AG10803 (cell line): ENCODE measurements at regions not wholly inside any gene's neighbourhood (a gene's known extent, or its start where the extent isn't known, plus 50 kb on each side); places are given as distances from the start of the nearest gene placed in this dataset.
"Not testable (repeated sequence)": the region's sequence is repeated elsewhere in the genome, so short reads cannot be mapped to it uniquely, and the experiment has no call there.

Experiments
- DNase-seq: peaks from one replicate; pipeline ENCODE4 v3.0.0; 2010; ENCODE audit warnings: low read depth
- H3K4me3 ChIP-seq: 2 replicates; pipeline ENCODE4 v1.5.1; 2011; ENCODE audit warnings: mild to moderate bottlenecking, low read length, control low read depth
- TF ChIP-seq, protein P1 (sequence below): conservative IDR thresholded peaks from 2 replicates; pipeline ENCODE4 v1.5.1; 2011; ENCODE audit warnings: mild to moderate bottlenecking, low read length, control low read depth, inconsistent platforms

DNA sequence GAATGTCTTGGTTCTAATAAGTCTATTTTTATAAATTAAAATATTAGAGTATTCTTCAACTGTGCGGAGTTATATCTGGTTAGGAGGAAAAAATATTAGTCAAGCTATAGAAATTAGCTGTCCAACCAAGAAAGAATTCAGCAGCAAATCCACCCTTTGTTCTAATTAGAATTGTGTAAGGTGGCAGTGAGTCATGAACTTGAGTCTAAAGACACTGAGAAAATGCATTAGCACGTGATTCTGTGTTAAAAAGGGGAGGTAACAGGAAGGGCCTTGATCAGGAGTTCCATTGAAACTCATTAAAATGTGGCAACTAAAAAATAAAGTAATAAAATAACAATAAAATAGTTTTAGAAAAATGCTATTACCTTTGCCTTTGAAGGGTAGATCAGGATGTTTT lies 398.2 kb upstream of the RGS18 start:
- no peak for DNase-seq
- TF ChIP-seq, protein P1, sequence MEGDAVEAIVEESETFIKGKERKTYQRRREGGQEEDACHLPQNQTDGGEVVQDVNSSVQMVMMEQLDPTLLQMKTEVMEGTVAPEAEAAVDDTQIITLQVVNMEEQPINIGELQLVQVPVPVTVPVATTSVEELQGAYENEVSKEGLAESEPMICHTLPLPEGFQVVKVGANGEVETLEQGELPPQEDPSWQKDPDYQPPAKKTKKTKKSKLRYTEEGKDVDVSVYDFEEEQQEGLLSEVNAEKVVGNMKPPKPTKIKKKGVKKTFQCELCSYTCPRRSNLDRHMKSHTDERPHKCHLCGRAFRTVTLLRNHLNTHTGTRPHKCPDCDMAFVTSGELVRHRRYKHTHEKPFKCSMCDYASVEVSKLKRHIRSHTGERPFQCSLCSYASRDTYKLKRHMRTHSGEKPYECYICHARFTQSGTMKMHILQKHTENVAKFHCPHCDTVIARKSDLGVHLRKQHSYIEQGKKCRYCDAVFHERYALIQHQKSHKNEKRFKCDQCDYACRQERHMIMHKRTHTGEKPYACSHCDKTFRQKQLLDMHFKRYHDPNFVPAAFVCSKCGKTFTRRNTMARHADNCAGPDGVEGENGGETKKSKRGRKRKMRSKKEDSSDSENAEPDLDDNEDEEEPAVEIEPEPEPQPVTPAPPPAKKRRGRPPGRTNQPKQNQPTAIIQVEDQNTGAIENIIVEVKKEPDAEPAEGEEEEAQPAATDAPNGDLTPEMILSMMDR, result no peak

DNA sequence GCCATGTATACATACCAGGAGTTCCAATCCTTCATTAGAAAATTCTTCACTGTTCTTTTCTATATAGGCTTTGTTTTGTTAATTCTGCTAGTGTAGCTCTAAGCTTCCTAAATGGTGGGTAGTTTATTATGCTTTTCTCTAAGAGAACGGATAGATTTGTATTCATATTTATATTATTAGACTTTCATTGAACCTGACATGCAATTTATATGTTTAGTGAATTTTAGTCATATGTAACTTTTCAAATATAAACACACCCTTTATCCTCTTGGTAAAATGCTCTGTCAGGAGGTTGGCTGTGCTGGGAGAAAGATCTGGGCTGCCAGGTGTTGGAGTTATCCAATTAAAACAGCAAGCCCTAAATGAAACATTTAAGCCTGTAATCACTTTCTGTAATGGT lies 369.7 kb upstream of the RGS18 start:
- no peak overlapping the region for H3K4me3 ChIP-seq
- no peak for DNase-seq
- TF ChIP-seq, protein P1, result no peak

More for the DNA sequence above, 398.2 kb upstream of the RGS18 start:
- H3K4me3 ChIP-seq, result no peak overlapping the region

DNA sequence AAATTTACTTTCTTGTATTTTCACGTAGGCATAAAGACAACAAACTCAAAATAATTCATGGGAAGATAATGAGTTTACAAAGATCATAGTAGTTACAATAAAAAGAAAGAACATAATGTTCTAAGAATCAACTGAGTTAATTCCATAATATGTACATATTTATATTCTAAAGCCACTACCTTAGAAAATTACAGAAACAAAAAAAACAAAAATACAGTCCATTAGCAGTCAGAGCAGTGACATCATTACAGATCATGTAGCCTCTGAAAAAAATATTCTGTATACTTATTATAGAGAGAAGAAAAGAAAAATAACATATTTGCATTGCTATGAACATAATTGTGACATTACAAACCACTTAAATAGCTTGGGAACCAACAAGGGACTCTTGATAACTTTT lies 360.1 kb upstream of the RGS18 start:
- no peak overlapping the region for H3K4me3 ChIP-seq
- TF ChIP-seq, protein P1, result no peak
- no peak for DNase-seq

DNA sequence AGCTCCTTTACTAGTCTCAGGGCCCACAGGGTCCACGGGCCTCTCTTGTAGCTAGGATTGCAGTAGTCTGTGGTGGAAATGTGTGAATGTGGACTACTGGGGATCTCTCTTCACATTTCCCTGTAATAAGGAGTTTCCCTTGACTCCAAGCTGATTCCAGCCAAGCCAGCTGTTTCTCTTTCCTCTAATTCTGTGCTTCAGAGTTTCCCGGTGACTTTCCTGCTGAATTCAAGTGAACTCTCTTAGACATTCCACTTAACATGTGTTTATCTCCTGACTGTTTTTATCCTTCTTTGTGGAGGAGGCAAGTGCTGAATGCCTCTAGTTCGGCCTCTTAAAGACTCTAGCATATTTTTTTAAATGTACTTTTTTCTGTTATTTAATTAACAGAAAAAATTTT lies 354.0 kb upstream of the RGS18 start:
- DNase-seq, result no peak
- H3K4me3 ChIP-seq, result no peak overlapping the region
- TF ChIP-seq, protein P1, result no peak

DNA sequence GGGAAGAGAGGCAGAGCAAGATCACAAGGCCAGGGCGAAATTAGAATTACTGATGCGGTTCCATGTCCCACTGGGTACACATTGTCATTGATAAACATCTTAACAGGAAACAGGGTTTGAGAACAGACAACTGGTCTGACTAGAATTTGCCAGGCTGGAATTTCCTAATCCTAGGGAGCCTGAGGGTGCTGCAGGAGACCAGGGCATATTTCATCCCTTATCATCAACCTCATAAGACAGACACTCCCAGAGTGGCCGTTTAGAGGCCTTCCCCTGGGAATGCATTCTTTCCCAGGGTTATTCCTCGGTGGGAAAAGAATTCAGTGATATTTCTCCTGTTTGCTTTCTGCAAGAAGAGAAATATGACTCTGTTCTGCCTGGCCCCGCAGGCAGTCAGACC lies 344.7 kb upstream of the RGS18 start:
- DNase-seq, result not testable (repeated sequence)

DNA sequence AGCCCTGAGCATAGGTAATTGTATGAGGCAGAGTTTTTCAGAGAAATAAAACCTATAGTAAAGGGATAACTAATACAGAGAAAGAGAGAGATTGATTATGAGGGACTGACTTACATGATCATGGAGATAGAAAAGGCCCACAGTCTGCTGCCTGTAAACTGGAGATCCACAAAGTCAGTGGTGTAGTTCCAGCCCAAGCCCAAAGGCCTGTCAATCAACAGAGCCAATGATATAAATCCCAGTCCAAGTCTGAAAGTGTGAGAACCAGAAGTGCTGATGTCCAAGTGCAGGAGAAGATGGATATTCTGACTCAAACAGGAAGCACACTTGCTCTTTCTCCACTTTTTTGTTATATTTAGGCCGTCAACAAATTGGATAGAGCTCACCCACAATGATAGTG lies 340.1 kb upstream of the RGS18 start:
- no peak overlapping the region for H3K4me3 ChIP-seq
- TF ChIP-seq, protein P1, result no peak
- no peak for DNase-seq

More for the DNA sequence above, 344.7 kb upstream of the RGS18 start:
- not testable (repeated sequence) for H3K4me3 ChIP-seq

DNA sequence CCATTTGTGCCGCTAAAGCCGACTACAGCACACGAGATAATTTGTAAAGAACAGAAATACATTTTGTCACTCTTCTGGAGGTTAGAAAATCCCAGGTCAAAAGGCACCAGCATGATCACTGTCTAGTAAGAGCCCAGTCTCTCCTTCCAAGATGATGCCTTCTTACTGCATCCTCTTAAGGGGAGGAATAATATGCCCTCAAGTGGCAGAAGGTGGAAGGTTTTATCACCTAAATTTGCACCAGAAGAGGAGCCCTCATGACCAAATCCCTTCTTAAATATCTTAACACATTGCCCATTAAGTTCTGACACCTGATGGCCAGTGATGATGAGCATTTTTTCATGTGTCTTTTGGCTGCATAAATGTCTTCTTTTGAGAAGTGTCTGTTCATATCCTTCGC lies 326.7 kb upstream of the RGS18 start:
- TF ChIP-seq, protein P1, result no peak
- DNase-seq, result no peak
- H3K4me3 ChIP-seq, result no peak overlapping the region

DNA sequence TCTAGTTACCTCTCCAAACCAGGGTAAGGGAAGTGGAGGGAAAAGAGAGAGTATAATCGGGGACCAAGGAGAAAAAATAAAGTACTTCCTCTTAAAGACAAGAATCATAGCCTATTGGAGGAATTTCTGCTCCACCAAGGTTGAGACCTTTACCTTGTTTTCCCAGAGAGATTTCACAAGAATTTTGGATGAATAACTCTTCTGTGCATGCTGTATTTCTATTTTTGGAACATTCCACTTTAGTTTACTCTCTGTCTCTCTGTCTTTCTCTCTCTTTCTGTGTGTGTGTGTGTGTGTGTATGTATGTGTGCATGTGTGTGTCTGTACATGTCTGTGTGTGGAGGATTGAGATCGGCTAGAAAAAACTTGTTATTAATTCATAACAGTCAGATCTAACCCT lies 318.4 kb upstream of the RGS18 start:
- no peak overlapping the region for H3K4me3 ChIP-seq
- DNase-seq, result no peak
- TF ChIP-seq, protein P1, result no peak
